Fibroblast of skin of scalp (primary cell): ENCODE measurements at regions not wholly inside any gene's neighbourhood (a gene's known extent, or its start where the extent isn't known, plus 50 kb on each side); places are given as distances from the start of the nearest gene placed in this dataset.
"Not testable (repeated sequence)": the region's sequence is repeated elsewhere in the genome, so short reads cannot be mapped to it uniquely, and the experiment has no call there.

Experiments
- DNase-seq: peaks from one replicate; pipeline ENCODE4 v3.0.0-alpha.2; 2013

GRCh38 chrX:53883196-53883595 lies 161.1 kb downstream of the PHF8 start:
- no peak for DNase-seq

- peak; percentile 6 for DNase-seq
Observed at GRCh38 chrX:53882331-53882730, 161.9 kb downstream of the PHF8 start.

GRCh38 chrX:53880786-53881185 lies 163.5 kb downstream of the PHF8 start:
- DNase-seq, result not testable (repeated sequence)

GRCh38 chrX:53859890-53860289 lies 173.4 kb upstream of the HUWE1 start:
- DNase-seq, result no peak

GRCh38 chrX:53831662-53832635 lies 145.4 kb upstream of the HUWE1 start:
- peak; percentile 19 for DNase-seq

- DNase-seq, result no peak
Observed at GRCh38 chrX:53824686-53825085, 138.2 kb upstream of the HUWE1 start.

- DNase-seq, result not testable (repeated sequence)
Observed at GRCh38 chrX:53818115-53818514, 131.6 kb upstream of the HUWE1 start.

- DNase-seq, result no peak
Observed at GRCh38 chrX:53817548-53817947, 131.0 kb upstream of the HUWE1 start.

GRCh38 chrX:53813670-53814440 lies 127.3 kb upstream of the HUWE1 start:
- no peak for DNase-seq

- DNase-seq, result no peak
Observed at GRCh38 chrX:53798281-53798680, 111.8 kb upstream of the HUWE1 start.

GRCh38 chrX:53795576-53795975 lies 109.1 kb upstream of the HUWE1 start:
- DNase-seq, result no peak

GRCh38 chrX:53794181-53794580 lies 107.7 kb upstream of the HUWE1 start:
- DNase-seq, result no peak

GRCh38 chrX:53768865-53769264 lies 82.3 kb upstream of the HUWE1 start:
- no peak for DNase-seq

GRCh38 chrX:53768451-53768850 lies 81.9 kb upstream of the HUWE1 start:
- no peak for DNase-seq

- DNase-seq, result no peak
Observed at GRCh38 chrX:53767544-53767943, 81.0 kb upstream of the HUWE1 start.

GRCh38 chrX:53757181-53757580 lies 70.7 kb upstream of the HUWE1 start:
- not testable (repeated sequence) for DNase-seq

- DNase-seq, result no peak
Observed at GRCh38 chrX:53746718-53747117, 60.2 kb upstream of the HUWE1 start.

GRCh38 chrX:53743244-53743643 lies 56.7 kb upstream of the HUWE1 start:
- DNase-seq, result no peak

GRCh38 chrX:53738370-53738906 lies 51.9 kb upstream of the HUWE1 start:
- DNase-seq, result no peak
